WTC11 (cell line): ENCODE measurements at regions not wholly inside any gene's neighbourhood (a gene's known extent, or its start where the extent isn't known, plus 50 kb on each side); places are given as distances from the start of the nearest gene placed in this dataset.

Experiments used
- ATAC-seq: fragments of 200-7000 bp; cut with Tn5 transposase; 2 replicates; pipeline ENCODE4 v1.10.0; 2021; ENCODE audit warnings: mild to moderate bottlenecking, moderate library complexity
- CTCF ChIA-PET: fragments of 300-600 bp; sonication (Branson Sonifier 250); formaldehyde crosslinking; loops from one replicate; lab custom pipeline; 2021; ENCODE audit warnings: antibody characterized with exemption; lab: Charles Lee
- POLR2A ChIA-PET: fragments of 350-600 bp; sonication (Branson Sonifier 250); formaldehyde crosslinking; loops from one replicate; lab custom pipeline; 2021; ENCODE audit warnings: antibody characterized with exemption; lab: Charles Lee
- DNase-seq: peaks from one replicate; pipeline ENCODE4 v3.0.0; 2021; ENCODE audit warnings: low spot score
- H3K27ac Mint-ChIP-seq: 2 replicates; pipeline ENCODE4 v1.8.0; 2021; ENCODE audit warnings: mixed read lengths
- H3K27me3 Mint-ChIP-seq: 2 replicates; pipeline ENCODE4 v1.8.0; 2021; ENCODE audit warnings: low read depth, mild to moderate bottlenecking, moderate library complexity, mixed read lengths
- H3K36me3 Mint-ChIP-seq: 2 replicates; pipeline ENCODE4 v1.8.0; 2021; ENCODE audit warnings: mixed read lengths
- H3K4me1 Mint-ChIP-seq: 2 replicates; pipeline ENCODE4 v1.8.0; 2022; ENCODE audit warnings: mixed read lengths
- H3K4me3 Mint-ChIP-seq: 2 replicates; pipeline ENCODE4 v1.8.0; 2021; ENCODE audit warnings: mild to moderate bottlenecking, moderate library complexity, mixed read lengths
- H3K9me3 Mint-ChIP-seq: 2 replicates; pipeline ENCODE4 v1.8.0; 2021; ENCODE audit warnings: mixed read lengths
- CREB1 ChIP-seq: sonication (generic); formaldehyde crosslinking; IDR thresholded peaks from 2 replicates; pipeline ENCODE4 v1.8.0; 2023; ENCODE audit warnings: mild to moderate bottlenecking, missing genetic modification reagents
- ESRRA ChIP-seq: sonication (generic); formaldehyde crosslinking; IDR thresholded peaks from 2 replicates; pipeline ENCODE4 v1.8.1; 2022; ENCODE audit warnings: mild to moderate bottlenecking, missing genetic modification reagents, borderline replicate concordance
- GRHL2 ChIP-seq: fragments of 250-450 bp; sonication (Bioruptor Pico); IDR thresholded peaks from 2 replicates; pipeline ENCODE4 v1.8.0; 2022; ENCODE audit warnings: mild to moderate bottlenecking, moderate library complexity; ENCODE audit not compliant: insufficient replicate concordance, severe bottlenecking
- GTF2I ChIP-seq: fragments of 250-450 bp; sonication (Bioruptor Pico); conservative IDR thresholded peaks from 2 replicates; pipeline ENCODE4 v1.4.0; 2021; ENCODE audit warnings: mild to moderate bottlenecking
- IRF2 ChIP-seq: sonication (generic); formaldehyde crosslinking; IDR thresholded peaks from 2 replicates; pipeline ENCODE4 v1.8.0; 2022; ENCODE audit warnings: low read depth, missing genetic modification reagents, borderline replicate concordance
- NFE2L1 ChIP-seq: sonication (generic); formaldehyde crosslinking; IDR thresholded peaks from 2 replicates; pipeline ENCODE4 v1.8.1; 2023; ENCODE audit warnings: missing genetic modification reagents
- NR3C1 ChIP-seq: sonication (generic); formaldehyde crosslinking; conservative IDR thresholded peaks from 2 replicates; pipeline ENCODE4 v1.8.1; 2023; ENCODE audit warnings: low read depth, mild to moderate bottlenecking, missing genetic modification reagents
- SMAD3 ChIP-seq: sonication (generic); formaldehyde crosslinking; IDR thresholded peaks from 2 replicates; pipeline ENCODE4 v1.8.0; 2022; ENCODE audit warnings: missing genetic modification reagents, mild to moderate bottlenecking, borderline replicate concordance
- TP53 ChIP-seq: sonication (generic); formaldehyde crosslinking; IDR thresholded peaks from 2 replicates; pipeline ENCODE4 v1.8.1; 2023; ENCODE audit warnings: mild to moderate bottlenecking, missing genetic modification reagents
- ZNF121 ChIP-seq: sonication (generic); formaldehyde crosslinking; IDR thresholded peaks from 2 replicates; pipeline ENCODE4 v1.8.0; 2023; ENCODE audit warnings: missing genetic modification reagents
- TF ChIP-seq, protein P1 (sequence below): fragments of 250-450 bp; sonication (Bioruptor Pico); IDR thresholded peaks from 2 replicates; pipeline ENCODE4 v2.1.2; 2022; ENCODE audit warnings: mild to moderate bottlenecking, moderate library complexity
- TF ChIP-seq, protein P2 (sequence below): fragments of 200-600 bp; IDR thresholded peaks from 2 replicates; pipeline ENCODE4 v1.8.0; 2022; ENCODE audit warnings: antibody characterized with exemption
- TF ChIP-seq, protein P3 (sequence below): fragments of 250-450 bp; sonication (Bioruptor Pico); IDR thresholded peaks from 2 replicates; pipeline ENCODE4 v1.8.0; 2021; ENCODE audit warnings: mild to moderate bottlenecking
- TF ChIP-seq, protein P4 (sequence below): fragments of 250-450 bp; sonication (Bioruptor Pico); IDR thresholded peaks from 2 replicates; pipeline ENCODE4 v1.9.0; 2021; ENCODE audit warnings: moderate library complexity, mild to moderate bottlenecking, inconsistent platforms, borderline replicate concordance
- TF ChIP-seq, protein P5 (sequence below): sonication (generic); formaldehyde crosslinking; IDR thresholded peaks from 2 replicates; pipeline ENCODE4 v1.8.0; 2022; ENCODE audit warnings: mild to moderate bottlenecking, missing genetic modification reagents
- TF ChIP-seq, protein P6 (sequence below): sonication (generic); formaldehyde crosslinking; IDR thresholded peaks from 2 replicates; pipeline ENCODE4 v1.8.1; 2023; ENCODE audit warnings: mild to moderate bottlenecking, missing genetic modification reagents
- TF ChIP-seq, protein P7 (sequence below): sonication (generic); formaldehyde crosslinking; IDR thresholded peaks from 2 replicates; pipeline ENCODE4 v1.8.1; 2023; ENCODE audit warnings: mild to moderate bottlenecking, missing genetic modification reagents, moderate library complexity
- TF ChIP-seq, protein P8 (sequence below): sonication (generic); formaldehyde crosslinking; IDR thresholded peaks from 2 replicates; pipeline ENCODE4 v1.8.0; 2023; ENCODE audit warnings: mild to moderate bottlenecking, missing genetic modification reagents

DNA sequence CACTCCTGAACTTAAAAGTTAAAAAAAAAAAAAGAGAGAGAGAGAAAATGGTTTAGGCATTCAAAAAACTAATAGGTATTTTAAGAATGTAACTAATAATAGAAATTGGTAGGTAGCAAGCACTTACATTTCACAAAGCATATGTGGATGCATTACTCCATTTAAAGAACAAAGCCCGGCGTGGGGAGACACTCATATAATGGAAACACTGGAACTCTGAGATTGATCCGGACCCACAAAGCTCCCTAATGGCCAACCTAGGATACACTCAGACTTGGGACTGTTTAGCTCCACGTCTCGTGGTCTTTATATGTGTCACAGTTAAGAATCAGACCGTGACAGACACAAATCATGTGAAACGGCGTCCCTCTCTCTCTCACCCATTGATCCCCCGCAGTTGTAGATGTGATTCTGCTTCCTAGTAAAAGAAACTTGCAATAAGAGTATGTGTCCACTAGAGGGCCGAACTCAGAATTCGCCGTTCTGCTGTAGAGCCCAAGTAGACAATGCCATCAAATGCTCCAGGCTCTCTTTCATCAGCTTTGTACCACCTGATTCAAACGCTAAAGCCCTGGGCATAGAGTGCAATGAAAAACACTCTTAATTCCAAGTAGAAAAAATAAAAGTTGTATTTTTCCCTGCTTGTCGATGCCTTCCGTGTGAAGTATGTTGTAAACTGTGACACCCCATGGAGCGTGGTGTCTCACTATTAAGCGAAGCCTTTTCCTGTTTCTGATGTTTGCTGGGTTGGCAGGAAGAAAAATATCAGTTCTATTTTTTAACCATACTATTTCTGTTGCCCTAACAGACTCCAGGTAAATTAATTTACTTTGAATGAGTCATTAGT is 429.0 kb upstream of the MTPN start:
- ATAC-seq: peak; percentile 98
- Mint-ChIP-seq H3K9me3 (no peaks in the 10 kb centered on the region), H3K4me1 (peaks cover 9% of the 10 kb centered on the region), H3K27me3 (peaks cover 61% of the 10 kb centered on the region), H3K36me3 (no peaks in the 10 kb centered on the region), H3K27ac (no peak overlapping the region), H3K4me3 (peak overlapping the region; percentile 61)
- peak; percentile 37 for DNase-seq
- CTCF ChIA-PET: no interaction called here
- POLR2A ChIA-PET: no interaction called here
- TF ChIP-seq, protein P1, sequence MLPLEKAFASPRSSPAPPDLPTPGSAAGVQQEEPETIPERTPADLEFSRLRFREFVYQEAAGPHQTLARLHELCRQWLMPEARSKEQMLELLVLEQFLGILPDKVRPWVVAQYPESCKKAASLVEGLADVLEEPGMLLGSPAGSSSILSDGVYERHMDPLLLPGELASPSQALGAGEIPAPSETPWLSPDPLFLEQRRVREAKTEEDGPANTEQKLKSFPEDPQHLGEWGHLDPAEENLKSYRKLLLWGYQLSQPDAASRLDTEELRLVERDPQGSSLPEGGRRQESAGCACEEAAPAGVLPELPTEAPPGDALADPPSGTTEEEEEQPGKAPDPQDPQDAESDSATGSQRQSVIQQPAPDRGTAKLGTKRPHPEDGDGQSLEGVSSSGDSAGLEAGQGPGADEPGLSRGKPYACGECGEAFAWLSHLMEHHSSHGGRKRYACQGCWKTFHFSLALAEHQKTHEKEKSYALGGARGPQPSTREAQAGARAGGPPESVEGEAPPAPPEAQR (CRISPR knock-in tag): no peak
- no peak for TF ChIP-seq ZNF121 (CRISPR knock-in tag)
- TF ChIP-seq TP53 (CRISPR knock-in tag): no peak
- TF ChIP-seq NR3C1 (CRISPR knock-in tag): no peak
- TF ChIP-seq, protein P2, sequence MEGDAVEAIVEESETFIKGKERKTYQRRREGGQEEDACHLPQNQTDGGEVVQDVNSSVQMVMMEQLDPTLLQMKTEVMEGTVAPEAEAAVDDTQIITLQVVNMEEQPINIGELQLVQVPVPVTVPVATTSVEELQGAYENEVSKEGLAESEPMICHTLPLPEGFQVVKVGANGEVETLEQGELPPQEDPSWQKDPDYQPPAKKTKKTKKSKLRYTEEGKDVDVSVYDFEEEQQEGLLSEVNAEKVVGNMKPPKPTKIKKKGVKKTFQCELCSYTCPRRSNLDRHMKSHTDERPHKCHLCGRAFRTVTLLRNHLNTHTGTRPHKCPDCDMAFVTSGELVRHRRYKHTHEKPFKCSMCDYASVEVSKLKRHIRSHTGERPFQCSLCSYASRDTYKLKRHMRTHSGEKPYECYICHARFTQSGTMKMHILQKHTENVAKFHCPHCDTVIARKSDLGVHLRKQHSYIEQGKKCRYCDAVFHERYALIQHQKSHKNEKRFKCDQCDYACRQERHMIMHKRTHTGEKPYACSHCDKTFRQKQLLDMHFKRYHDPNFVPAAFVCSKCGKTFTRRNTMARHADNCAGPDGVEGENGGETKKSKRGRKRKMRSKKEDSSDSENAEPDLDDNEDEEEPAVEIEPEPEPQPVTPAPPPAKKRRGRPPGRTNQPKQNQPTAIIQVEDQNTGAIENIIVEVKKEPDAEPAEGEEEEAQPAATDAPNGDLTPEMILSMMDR: peak; percentile 76

DNA sequence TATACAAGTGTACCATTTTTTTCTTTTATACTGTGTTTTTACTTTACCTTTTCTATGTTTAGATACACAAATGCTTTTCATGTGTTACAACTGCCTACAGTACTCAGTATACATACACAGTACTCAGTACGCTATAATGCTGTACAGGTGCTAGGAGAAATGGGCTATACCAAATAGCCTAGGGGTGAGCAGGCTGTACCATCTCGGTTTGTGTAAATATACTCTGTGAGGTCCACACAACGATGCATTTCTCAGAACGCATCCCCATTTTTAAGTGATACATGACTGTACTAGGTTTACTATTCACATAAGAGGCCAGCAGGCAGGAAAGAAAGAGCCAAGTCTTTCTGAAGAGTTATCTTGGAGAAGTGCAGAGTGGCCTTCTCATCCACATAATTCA is 426.4 kb upstream of the MTPN start:
- Mint-ChIP-seq H3K36me3 (no peaks in the 10 kb centered on the region), H3K27ac (no peak overlapping the region), H3K4me1 (peaks cover 30% of the 10 kb centered on the region), H3K27me3 (peaks cover 80% of the 10 kb centered on the region), H3K9me3 (no peaks in the 10 kb centered on the region), H3K4me3 (no peak overlapping the region)
- ChIA-PET CTCF (no interaction called here), POLR2A (no interaction called here)
- DNase-seq: no peak
- no peak for ATAC-seq
- TF ChIP-seq, protein P3, sequence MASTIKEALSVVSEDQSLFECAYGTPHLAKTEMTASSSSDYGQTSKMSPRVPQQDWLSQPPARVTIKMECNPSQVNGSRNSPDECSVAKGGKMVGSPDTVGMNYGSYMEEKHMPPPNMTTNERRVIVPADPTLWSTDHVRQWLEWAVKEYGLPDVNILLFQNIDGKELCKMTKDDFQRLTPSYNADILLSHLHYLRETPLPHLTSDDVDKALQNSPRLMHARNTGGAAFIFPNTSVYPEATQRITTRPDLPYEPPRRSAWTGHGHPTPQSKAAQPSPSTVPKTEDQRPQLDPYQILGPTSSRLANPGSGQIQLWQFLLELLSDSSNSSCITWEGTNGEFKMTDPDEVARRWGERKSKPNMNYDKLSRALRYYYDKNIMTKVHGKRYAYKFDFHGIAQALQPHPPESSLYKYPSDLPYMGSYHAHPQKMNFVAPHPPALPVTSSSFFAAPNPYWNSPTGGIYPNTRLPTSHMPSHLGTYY (CRISPR knock-in tag): no peak
- TF ChIP-seq, protein P4, sequence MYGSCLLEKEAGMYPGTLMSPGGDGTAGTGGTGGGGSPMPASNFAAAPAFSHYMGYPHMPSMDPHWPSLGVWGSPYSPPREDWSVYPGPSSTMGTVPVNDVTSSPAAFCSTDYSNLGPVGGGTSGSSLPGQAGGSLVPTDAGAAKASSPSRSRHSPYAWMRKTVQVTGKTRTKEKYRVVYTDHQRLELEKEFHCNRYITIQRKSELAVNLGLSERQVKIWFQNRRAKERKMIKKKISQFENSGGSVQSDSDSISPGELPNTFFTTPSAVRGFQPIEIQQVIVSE (CRISPR knock-in tag): no peak
- TF ChIP-seq GRHL2 (CRISPR knock-in tag) (no peak), IRF2 (CRISPR knock-in tag) (no peak), CREB1 (no peak), NFE2L1 (CRISPR knock-in tag) (no peak)
- TF ChIP-seq, protein P5, sequence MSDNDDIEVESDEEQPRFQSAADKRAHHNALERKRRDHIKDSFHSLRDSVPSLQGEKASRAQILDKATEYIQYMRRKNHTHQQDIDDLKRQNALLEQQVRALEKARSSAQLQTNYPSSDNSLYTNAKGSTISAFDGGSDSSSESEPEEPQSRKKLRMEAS (CRISPR knock-in tag): no peak
- TF ChIP-seq, protein P6, sequence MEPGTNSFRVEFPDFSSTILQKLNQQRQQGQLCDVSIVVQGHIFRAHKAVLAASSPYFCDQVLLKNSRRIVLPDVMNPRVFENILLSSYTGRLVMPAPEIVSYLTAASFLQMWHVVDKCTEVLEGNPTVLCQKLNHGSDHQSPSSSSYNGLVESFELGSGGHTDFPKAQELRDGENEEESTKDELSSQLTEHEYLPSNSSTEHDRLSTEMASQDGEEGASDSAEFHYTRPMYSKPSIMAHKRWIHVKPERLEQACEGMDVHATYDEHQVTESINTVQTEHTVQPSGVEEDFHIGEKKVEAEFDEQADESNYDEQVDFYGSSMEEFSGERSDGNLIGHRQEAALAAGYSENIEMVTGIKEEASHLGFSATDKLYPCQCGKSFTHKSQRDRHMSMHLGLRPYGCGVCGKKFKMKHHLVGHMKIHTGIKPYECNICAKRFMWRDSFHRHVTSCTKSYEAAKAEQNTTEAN (CRISPR knock-in tag): no peak

DNA sequence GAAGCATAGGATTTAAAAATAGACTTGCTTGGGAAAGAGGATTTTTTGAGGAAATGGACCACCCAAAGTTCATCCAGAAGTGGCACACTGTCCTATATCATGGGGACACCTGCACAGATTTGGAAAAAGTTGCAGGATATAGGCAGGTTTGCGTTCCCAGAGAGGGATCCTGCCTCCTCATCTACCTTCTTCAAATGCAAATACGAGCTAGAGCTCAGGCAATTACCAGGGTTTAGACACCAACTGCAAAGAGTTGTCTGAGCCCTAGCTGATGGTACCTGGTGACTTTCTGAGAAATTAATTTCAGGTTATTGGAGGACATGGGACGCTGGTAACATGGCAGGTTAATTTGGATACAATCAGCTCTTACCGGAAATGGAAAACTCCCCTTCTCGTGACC is 423.7 kb upstream of the MTPN start:
- no peak overlapping the region for H3K4me3 Mint-ChIP-seq
- H3K9me3 Mint-ChIP-seq: no peaks in the 10 kb centered on the region
- H3K36me3 Mint-ChIP-seq: no peaks in the 10 kb centered on the region
- H3K27me3 Mint-ChIP-seq: peaks cover 86% of the 10 kb centered on the region
- H3K4me1 Mint-ChIP-seq: peaks cover 25% of the 10 kb centered on the region
- ATAC-seq: peak; percentile 58
- POLR2A ChIA-PET: no interaction called here
- no peak overlapping the region for H3K27ac Mint-ChIP-seq
- CTCF ChIA-PET: interaction anchor here (0.9 to 1.0 kb wide), 2 partner anchors 286 to 1226 kb away, joined by 3 read pairs; no protein-coding TSS in a partner anchor
- no peak for DNase-seq
- TF ChIP-seq ESRRA (no peak), IRF2 (CRISPR knock-in tag) (no peak), SMAD3 (CRISPR knock-in tag) (no peak), GTF2I (CRISPR knock-in tag) (no peak)
- TF ChIP-seq, protein P7, sequence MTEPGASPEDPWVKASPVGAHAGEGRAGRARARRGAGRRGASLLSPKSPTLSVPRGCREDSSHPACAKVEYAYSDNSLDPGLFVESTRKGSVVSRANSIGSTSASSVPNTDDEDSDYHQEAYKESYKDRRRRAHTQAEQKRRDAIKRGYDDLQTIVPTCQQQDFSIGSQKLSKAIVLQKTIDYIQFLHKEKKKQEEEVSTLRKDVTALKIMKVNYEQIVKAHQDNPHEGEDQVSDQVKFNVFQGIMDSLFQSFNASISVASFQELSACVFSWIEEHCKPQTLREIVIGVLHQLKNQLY (CRISPR knock-in tag): no peak
- TF ChIP-seq, protein P3 (CRISPR knock-in tag): no peak
- TF ChIP-seq, protein P8, sequence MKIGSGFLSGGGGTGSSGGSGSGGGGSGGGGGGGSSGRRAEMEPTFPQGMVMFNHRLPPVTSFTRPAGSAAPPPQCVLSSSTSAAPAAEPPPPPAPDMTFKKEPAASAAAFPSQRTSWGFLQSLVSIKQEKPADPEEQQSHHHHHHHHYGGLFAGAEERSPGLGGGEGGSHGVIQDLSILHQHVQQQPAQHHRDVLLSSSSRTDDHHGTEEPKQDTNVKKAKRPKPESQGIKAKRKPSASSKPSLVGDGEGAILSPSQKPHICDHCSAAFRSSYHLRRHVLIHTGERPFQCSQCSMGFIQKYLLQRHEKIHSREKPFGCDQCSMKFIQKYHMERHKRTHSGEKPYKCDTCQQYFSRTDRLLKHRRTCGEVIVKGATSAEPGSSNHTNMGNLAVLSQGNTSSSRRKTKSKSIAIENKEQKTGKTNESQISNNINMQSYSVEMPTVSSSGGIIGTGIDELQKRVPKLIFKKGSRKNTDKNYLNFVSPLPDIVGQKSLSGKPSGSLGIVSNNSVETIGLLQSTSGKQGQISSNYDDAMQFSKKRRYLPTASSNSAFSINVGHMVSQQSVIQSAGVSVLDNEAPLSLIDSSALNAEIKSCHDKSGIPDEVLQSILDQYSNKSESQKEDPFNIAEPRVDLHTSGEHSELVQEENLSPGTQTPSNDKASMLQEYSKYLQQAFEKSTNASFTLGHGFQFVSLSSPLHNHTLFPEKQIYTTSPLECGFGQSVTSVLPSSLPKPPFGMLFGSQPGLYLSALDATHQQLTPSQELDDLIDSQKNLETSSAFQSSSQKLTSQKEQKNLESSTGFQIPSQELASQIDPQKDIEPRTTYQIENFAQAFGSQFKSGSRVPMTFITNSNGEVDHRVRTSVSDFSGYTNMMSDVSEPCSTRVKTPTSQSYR (CRISPR knock-in tag): no peak
